IMR-90 (cell line): ENCODE measurements at regions not wholly inside any gene's neighbourhood (a gene's known extent, or its start where the extent isn't known, plus 50 kb on each side); places are given as distances from the start of the nearest gene placed in this dataset.

Source experiments
- ATAC-seq: fragments of 200-7000 bp; cut with Tn5 transposase; 2 replicates; pipeline ENCODE4 v1.9.1; 2020; ENCODE audit warnings: low read depth, mild to moderate bottlenecking, moderate library complexity
- BruUV-seq: library from RNA; stranded (reverse); fragments of 400-500 nt; replicated peaks from 2 replicates; lab custom pipeline; 2021; lab: Mats Ljungman, UMichigan
- CTCF ChIA-PET: fragments of 300-600 bp; formaldehyde crosslinking; extraction: SDS; loops from one replicate; lab custom pipeline; 2021; ENCODE audit warnings: antibody characterized with exemption; lab: Yijun Ruan, JAX
- POLR2A ChIA-PET: fragments of 300-600 bp; sonication (Branson Sonifier 250); formaldehyde crosslinking; loops from one replicate; lab custom pipeline; 2022; ENCODE audit warnings: antibody characterized with exemption; ENCODE audit not compliant: unreplicated experiment; lab: Charles Lee
- DNase-seq: peaks from one replicate; pipeline ENCODE4 v3.0.0; 2013
- H2AFZ ChIP-seq: replicated peaks from 2 replicates; pipeline ENCODE3; 2013; ENCODE audit warnings: low read length, mild to moderate bottlenecking; ENCODE audit not compliant: poor library complexity
- H2AK5ac ChIP-seq: 2 replicates; pipeline ENCODE4 v1.6.1; 2013; ENCODE audit warnings: low read depth, low read length, inconsistent platforms
- H2AK9ac ChIP-seq: replicated peaks from 2 replicates; pipeline ENCODE3; 2013; ENCODE audit warnings: mild to moderate bottlenecking, low read depth, low read length, moderate library complexity; ENCODE audit not compliant: poor library complexity
- H2BK120ac ChIP-seq: 2 replicates; pipeline ENCODE4 v1.6.1; 2013; ENCODE audit warnings: low read depth, low read length, inconsistent platforms
- H2BK15ac ChIP-seq: 3 replicates; pipeline ENCODE4 v1.6.1; 2013; ENCODE audit warnings: low read depth, low read length, inconsistent platforms
- H2BK20ac ChIP-seq: 2 replicates; pipeline ENCODE4 v1.6.1; 2013; ENCODE audit warnings: low read depth, mild to moderate bottlenecking, inconsistent platforms, low read length, moderate library complexity
- H2BK5ac ChIP-seq: 2 replicates; pipeline ENCODE4 v1.6.1; 2013; ENCODE audit warnings: mild to moderate bottlenecking, low read depth, low read length, inconsistent platforms; ENCODE audit not compliant: poor library complexity, severe bottlenecking
- H3K14ac ChIP-seq: replicated peaks from 2 replicates; pipeline ENCODE4 v1.6.1; 2013; ENCODE audit warnings: low read depth, low read length, inconsistent platforms
- H3K18ac ChIP-seq: 2 replicates; pipeline ENCODE4 v1.6.1; 2013; ENCODE audit warnings: low read depth, low read length, control low read depth
- H3K23ac ChIP-seq: 2 replicates; pipeline ENCODE4 v1.6.1; 2013; ENCODE audit warnings: low read depth, low read length, inconsistent platforms
- H3K27ac ChIP-seq: 2 replicates; pipeline ENCODE4 v1.5.1; 2013; ENCODE audit warnings: mild to moderate bottlenecking, control low read depth, low read length; ENCODE audit not compliant: insufficient read depth
- H3K27me3 ChIP-seq: 2 replicates; pipeline ENCODE4 v1.6.1; 2013; ENCODE audit warnings: low read length; ENCODE audit not compliant: control insufficient read depth, insufficient read depth
- H3K36me3 ChIP-seq: 2 replicates; pipeline ENCODE4 v1.6.1; 2013; ENCODE audit warnings: low read length, mixed read lengths; ENCODE audit not compliant: control insufficient read depth, insufficient read depth
- H3K4ac ChIP-seq: 2 replicates; pipeline ENCODE4 v1.6.1; 2013; ENCODE audit warnings: low read depth, low read length, inconsistent platforms
- H3K4me1 ChIP-seq: 2 replicates; pipeline ENCODE4 v1.6.1; 2013; ENCODE audit warnings: low read length, mixed read lengths; ENCODE audit not compliant: control insufficient read depth, insufficient read depth
- H3K4me2 ChIP-seq: 2 replicates; pipeline ENCODE4 v1.6.1; 2013; ENCODE audit warnings: low read depth, mild to moderate bottlenecking, control low read depth, low read length, moderate library complexity
- H3K4me3 ChIP-seq: 2 replicates; pipeline ENCODE4 v1.5.1; 2013; ENCODE audit warnings: low read depth, mild to moderate bottlenecking, control low read depth, low read length, moderate library complexity; ENCODE audit not compliant: insufficient read depth
- H3K56ac ChIP-seq: 2 replicates; pipeline ENCODE4 v1.6.1; 2013; ENCODE audit warnings: low read length, inconsistent platforms; ENCODE audit not compliant: insufficient read depth; ENCODE audit errors: extremely low read depth
- H3K79me1 ChIP-seq, 2 experiments: 2 replicates each; pipeline ENCODE4 v1.6.1; 2013; ENCODE audit warnings: low read length in 2 of 2, inconsistent platforms in 1 of 2, low read depth in 1 of 2
- H3K9ac ChIP-seq: 2 replicates; pipeline ENCODE4 v1.6.1; 2013; ENCODE audit warnings: low read depth, low read length, control low read depth
- H3K9me1 ChIP-seq: 2 replicates; pipeline ENCODE4 v1.6.1; 2013; ENCODE audit warnings: low read length, inconsistent platforms; ENCODE audit not compliant: insufficient read depth
- H3K9me3 ChIP-seq: 2 replicates; pipeline ENCODE4 v1.6.1; 2013; ENCODE audit warnings: low read length; ENCODE audit not compliant: control insufficient read depth, insufficient read depth
- H4K20me1 ChIP-seq: 2 replicates; pipeline ENCODE4 v1.6.1; 2013; ENCODE audit warnings: low read length, inconsistent platforms; ENCODE audit not compliant: insufficient read depth
- H4K5ac ChIP-seq: 2 replicates; pipeline ENCODE4 v1.6.1; 2013; ENCODE audit warnings: mild to moderate bottlenecking, low read depth, low read length, control low read depth
- H4K8ac ChIP-seq, 2 experiments: 2 replicates each; pipeline ENCODE4 v1.6.1; 2013; ENCODE audit warnings: low read depth in 2 of 2, low read length in 2 of 2, control low read depth in 1 of 2, inconsistent platforms in 1 of 2
- H4K91ac ChIP-seq: 2 replicates; pipeline ENCODE4 v1.6.1; 2013; ENCODE audit warnings: low read depth, low read length, inconsistent platforms; ENCODE audit not compliant: insufficient read depth
- BHLHE40 ChIP-seq: fragments of 150-350 bp; IDR thresholded peaks from 2 replicates; pipeline ENCODE4 v1.6.1; 2016; ENCODE audit warnings: mild to moderate bottlenecking, low read depth, low read length
- WGBS, 2 experiments: methylation state at CpG; one replicate each; pipeline versions ENCODE4 v1.1.5 to v1.1.7; 2013; ENCODE audit warnings: missing lambda C conversion rate in 2 of 2; ENCODE audit not compliant: insufficient read length in 1 of 2; ENCODE audit errors: extremely low coverage in 2 of 2; 5-methylcytosine and 5-hydroxymethylcytosine counted together
- dilution Hi-C: fragments of 300-500 bp; cut with HindIII; formaldehyde crosslinking; loops from one replicate; pipeline ENCODE4 v1.14.3; 2018; ENCODE audit warnings: low sequenced_read_pairs; ENCODE audit not compliant: unreplicated experiment
- in situ Hi-C: fragments of 300-500 bp; cut with MboI; formaldehyde crosslinking; loops from 3 replicates; pipeline ENCODE4 v1.14.3; 2019; ENCODE audit warnings: low sequenced_read_pairs, inconsistent platforms, mixed read lengths
- intact Hi-C: fragments of 100-400 bp; cut with micrococcal nuclease; formaldehyde crosslinking; loops from 2 replicates; pipeline ENCODE4 v1.10.0; 2022
- TF ChIP-seq, protein P1 (sequence below): fragments of 150-350 bp; IDR thresholded peaks from 2 replicates; pipeline ENCODE4 v1.6.1; 2016; ENCODE audit warnings: low read depth, mild to moderate bottlenecking, low read length, moderate library complexity, borderline replicate concordance

DNA sequence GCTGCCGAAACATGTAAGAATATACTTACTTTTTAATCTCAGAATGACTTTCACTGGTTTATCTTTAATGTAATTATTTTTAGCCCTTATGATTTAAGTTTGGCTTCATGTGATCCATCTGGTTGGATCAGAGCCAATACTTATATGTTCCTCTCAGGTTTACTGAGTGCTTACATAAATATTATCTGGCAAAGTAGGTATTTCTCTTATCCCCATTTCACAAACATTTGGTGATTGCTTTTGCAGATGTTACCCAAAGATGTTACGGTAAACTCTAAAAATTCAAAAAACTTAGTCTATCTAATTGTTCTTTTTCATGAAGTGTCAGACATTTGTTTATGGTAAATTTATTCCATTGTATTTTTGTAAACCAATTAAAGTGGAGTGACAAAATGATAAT is 115.0 kb upstream of the TLL1 start:
- no peak for ATAC-seq
- Histone ChIP-seq H3K9me3 (peaks cover 14% of the 10 kb centered on the region), H3K18ac (no peak overlapping the region), H4K20me1 (no peaks in the 10 kb centered on the region), H3K4ac (no peak overlapping the region), H2AK5ac (no peak overlapping the region), H3K4me3 (no peak overlapping the region), H3K36me3 (no peaks in the 10 kb centered on the region), H2AK9ac (no peak overlapping the region), H3K14ac (no peak overlapping the region), H2BK15ac (no peak overlapping the region), H3K27me3 (no peaks in the 10 kb centered on the region), H4K8ac (no peak overlapping the region), H3K9me1 (no peaks in the 10 kb centered on the region), H3K4me2 (no peak overlapping the region), H3K4me1 (no peaks in the 10 kb centered on the region), H4K5ac (no peak overlapping the region), H2BK20ac (no peak overlapping the region), H2BK120ac (no peak overlapping the region), H2AFZ (no peak overlapping the region), H3K9ac (no peak overlapping the region), H2BK5ac (no peak overlapping the region), H3K79me1 (no peaks in the 10 kb centered on the region), H3K56ac (no peak overlapping the region), H3K23ac (no peak overlapping the region), H4K91ac (no peak overlapping the region), H3K27ac (no peak overlapping the region)
- CTCF ChIA-PET, result no interaction called here
- TF ChIP-seq, protein P1, sequence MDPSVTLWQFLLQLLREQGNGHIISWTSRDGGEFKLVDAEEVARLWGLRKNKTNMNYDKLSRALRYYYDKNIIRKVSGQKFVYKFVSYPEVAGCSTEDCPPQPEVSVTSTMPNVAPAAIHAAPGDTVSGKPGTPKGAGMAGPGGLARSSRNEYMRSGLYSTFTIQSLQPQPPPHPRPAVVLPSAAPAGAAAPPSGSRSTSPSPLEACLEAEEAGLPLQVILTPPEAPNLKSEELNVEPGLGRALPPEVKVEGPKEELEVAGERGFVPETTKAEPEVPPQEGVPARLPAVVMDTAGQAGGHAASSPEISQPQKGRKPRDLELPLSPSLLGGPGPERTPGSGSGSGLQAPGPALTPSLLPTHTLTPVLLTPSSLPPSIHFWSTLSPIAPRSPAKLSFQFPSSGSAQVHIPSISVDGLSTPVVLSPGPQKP, result no peak
- no peak for TF ChIP-seq BHLHE40
- POLR2A ChIA-PET, result no interaction called here
- dilution Hi-C loops (no loop called here), in situ Hi-C loops (no loop called here), intact Hi-C loops (no loop called here)
- no TSS peak for BruUV-seq
- WGBS, 2 experiments, result no CpG with 5 or more reads among the region's 2 CpGs
- DNase-seq, result no peak
